Ishikawa (cell line): ENCODE measurements at regions not wholly inside any gene's neighbourhood (a gene's known extent, or its start where the extent isn't known, plus 50 kb on each side); places are given as distances from the start of the nearest gene placed in this dataset.

Source experiments
- CEBPB ChIP-seq: IDR thresholded peaks from 2 replicates; pipeline ENCODE4 v1.6.1; 2012
- CREB1 ChIP-seq: IDR thresholded peaks from 2 replicates; pipeline ENCODE4 v1.6.1; 2012; ENCODE audit warnings: low read depth
- EP300 ChIP-seq: IDR thresholded peaks from 2 replicates; pipeline ENCODE4 v1.6.1; 2012; ENCODE audit warnings: borderline replicate concordance
- FOXM1 ChIP-seq: IDR thresholded peaks from 2 replicates; pipeline ENCODE4 v1.6.1; 2012; ENCODE audit warnings: low read depth, borderline replicate concordance
- MAX ChIP-seq: IDR thresholded peaks from 2 replicates; pipeline ENCODE4 v1.6.1; 2012
- NFIC ChIP-seq: IDR thresholded peaks from 2 replicates; pipeline ENCODE4 v1.6.1; 2012
- RAD21 ChIP-seq: IDR thresholded peaks from 2 replicates; pipeline ENCODE4 v1.6.1; 2012; ENCODE audit warnings: low read depth
- TAF1 ChIP-seq: IDR thresholded peaks from 2 replicates; pipeline ENCODE4 v1.6.1; 2012; ENCODE audit warnings: low read depth, mild to moderate bottlenecking
- TCF12 ChIP-seq: IDR thresholded peaks from 2 replicates; pipeline ENCODE4 v1.6.1; 2012; ENCODE audit warnings: low read depth
- TEAD4 ChIP-seq: IDR thresholded peaks from 2 replicates; pipeline ENCODE4 v1.6.1; 2012
- YY1 ChIP-seq: IDR thresholded peaks from 2 replicates; pipeline ENCODE4 v1.6.1; 2012; ENCODE audit warnings: low read depth
- TF ChIP-seq, protein P1 (sequence below): IDR thresholded peaks from 2 replicates; pipeline ENCODE4 v1.6.1; 2012; ENCODE audit warnings: low read depth, mild to moderate bottlenecking

DNA sequence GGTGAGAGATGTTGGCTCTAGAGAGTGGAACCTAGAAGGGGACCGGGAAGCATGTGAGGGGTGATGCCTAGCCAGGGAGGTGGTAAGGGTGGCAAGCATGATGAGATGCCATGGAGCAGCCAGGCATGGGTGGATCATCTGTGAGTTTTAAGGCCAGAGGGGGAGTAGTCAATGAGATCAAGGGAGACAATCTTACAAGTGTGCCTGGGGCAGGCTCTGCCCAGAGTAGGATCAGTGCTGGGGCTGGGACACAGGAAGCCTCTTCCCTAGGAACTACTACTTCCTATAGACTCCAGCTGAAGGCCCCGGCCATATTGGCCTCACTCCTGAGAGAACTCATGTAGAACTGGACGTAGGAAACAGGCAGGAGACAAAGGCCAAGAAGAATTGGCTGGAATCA, 192.4 kb upstream of the CSF3R start:
- TF ChIP-seq FOXM1 (no peak), CREB1 (no peak), TAF1 (no peak), MAX (no peak), RAD21 (no peak), EP300 (no peak), CEBPB (no peak), YY1 (no peak), NFIC (no peak), TEAD4 (no peak), TCF12 (no peak)
- TF ChIP-seq, protein P1, sequence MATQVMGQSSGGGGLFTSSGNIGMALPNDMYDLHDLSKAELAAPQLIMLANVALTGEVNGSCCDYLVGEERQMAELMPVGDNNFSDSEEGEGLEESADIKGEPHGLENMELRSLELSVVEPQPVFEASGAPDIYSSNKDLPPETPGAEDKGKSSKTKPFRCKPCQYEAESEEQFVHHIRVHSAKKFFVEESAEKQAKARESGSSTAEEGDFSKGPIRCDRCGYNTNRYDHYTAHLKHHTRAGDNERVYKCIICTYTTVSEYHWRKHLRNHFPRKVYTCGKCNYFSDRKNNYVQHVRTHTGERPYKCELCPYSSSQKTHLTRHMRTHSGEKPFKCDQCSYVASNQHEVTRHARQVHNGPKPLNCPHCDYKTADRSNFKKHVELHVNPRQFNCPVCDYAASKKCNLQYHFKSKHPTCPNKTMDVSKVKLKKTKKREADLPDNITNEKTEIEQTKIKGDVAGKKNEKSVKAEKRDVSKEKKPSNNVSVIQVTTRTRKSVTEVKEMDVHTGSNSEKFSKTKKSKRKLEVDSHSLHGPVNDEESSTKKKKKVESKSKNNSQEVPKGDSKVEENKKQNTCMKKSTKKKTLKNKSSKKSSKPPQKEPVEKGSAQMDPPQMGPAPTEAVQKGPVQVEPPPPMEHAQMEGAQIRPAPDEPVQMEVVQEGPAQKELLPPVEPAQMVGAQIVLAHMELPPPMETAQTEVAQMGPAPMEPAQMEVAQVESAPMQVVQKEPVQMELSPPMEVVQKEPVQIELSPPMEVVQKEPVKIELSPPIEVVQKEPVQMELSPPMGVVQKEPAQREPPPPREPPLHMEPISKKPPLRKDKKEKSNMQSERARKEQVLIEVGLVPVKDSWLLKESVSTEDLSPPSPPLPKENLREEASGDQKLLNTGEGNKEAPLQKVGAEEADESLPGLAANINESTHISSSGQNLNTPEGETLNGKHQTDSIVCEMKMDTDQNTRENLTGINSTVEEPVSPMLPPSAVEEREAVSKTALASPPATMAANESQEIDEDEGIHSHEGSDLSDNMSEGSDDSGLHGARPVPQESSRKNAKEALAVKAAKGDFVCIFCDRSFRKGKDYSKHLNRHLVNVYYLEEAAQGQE: no peak
